ENCODE measurements at regions not wholly inside any gene's neighbourhood (a gene's known extent, or its start where the extent isn't known, plus 50 kb on each side); places are given as distances from the start of the nearest gene placed in this dataset.

- Histone ChIP-seq H2AFZ (replicated peaks) (no peak overlapping the region), H3K36me3 (no peaks in the 10 kb centered on the region), H3K27ac (no peak overlapping the region), H3K9me3 (ENCODE audit: low read depth) (no peaks in the 10 kb centered on the region), H3K9ac (no peak overlapping the region), H3K4me3 (no peak overlapping the region), H3K27me3 (no peaks in the 10 kb centered on the region), H4K20me1 (ENCODE audit: low read depth) (no peaks in the 10 kb centered on the region), H3K4me2 (no peak overlapping the region), H3K4me1 (no peaks in the 10 kb centered on the region), H3K79me2 (ENCODE audit: low read depth) (no peaks in the 10 kb centered on the region), H3F3A (ENCODE audit: low read depth) (no peaks in the 10 kb centered on the region)
- Mint-ChIP-seq H3K36me3 (no peaks in the 10 kb centered on the region), H3K4me3 (no peak overlapping the region), H3K27me3 (ENCODE audit: insufficient read depth, low read depth) (peaks cover 2% of the 10 kb centered on the region), H3K4me1 (no peaks in the 10 kb centered on the region), H3K9me3 (no peaks in the 10 kb centered on the region), H3K27ac (no peak overlapping the region)
- DNase-seq (ENCODE audit: low spot score): no peak
- no peak for TF ChIP-seq EZH2phosphoT487 (IDR thresholded peaks at IDR 0.05)
- TF ChIP-seq, protein P1, sequence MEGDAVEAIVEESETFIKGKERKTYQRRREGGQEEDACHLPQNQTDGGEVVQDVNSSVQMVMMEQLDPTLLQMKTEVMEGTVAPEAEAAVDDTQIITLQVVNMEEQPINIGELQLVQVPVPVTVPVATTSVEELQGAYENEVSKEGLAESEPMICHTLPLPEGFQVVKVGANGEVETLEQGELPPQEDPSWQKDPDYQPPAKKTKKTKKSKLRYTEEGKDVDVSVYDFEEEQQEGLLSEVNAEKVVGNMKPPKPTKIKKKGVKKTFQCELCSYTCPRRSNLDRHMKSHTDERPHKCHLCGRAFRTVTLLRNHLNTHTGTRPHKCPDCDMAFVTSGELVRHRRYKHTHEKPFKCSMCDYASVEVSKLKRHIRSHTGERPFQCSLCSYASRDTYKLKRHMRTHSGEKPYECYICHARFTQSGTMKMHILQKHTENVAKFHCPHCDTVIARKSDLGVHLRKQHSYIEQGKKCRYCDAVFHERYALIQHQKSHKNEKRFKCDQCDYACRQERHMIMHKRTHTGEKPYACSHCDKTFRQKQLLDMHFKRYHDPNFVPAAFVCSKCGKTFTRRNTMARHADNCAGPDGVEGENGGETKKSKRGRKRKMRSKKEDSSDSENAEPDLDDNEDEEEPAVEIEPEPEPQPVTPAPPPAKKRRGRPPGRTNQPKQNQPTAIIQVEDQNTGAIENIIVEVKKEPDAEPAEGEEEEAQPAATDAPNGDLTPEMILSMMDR (IDR thresholded peaks at IDR 0.05): no peak
- no peak for TF ChIP-seq EZH2 (IDR thresholded peaks at IDR 0.05)
Observed at GRCh38 chr2:12498286-12498685, 218.4 kb upstream of the TRIB2 start.

DNA sequence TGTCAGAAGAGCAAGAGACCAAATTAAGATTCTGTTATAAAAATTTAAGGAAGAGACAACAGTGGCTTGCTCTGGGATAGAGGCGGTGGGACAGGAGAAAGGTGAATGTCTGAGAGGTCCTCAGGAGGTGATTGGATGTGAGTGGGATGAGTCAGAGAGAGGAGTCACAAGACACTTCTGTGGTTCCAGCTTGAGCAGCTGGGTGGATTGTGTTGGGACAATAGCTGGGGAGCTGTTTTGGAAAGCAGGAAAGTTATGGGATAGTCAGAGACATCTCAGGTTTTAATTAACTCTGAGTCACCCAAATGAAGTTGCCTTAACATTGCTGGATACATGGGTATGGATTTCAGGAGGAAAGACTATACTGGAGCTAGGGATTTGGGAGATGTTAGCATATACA is 218.0 kb upstream of the TRIB2 start:
- Histone ChIP-seq H3K4me3 (no peak overlapping the region), H3K79me2 (ENCODE audit: low read depth) (no peaks in the 10 kb centered on the region), H3K27ac (no peak overlapping the region), H3K9ac (no peak overlapping the region), H3K4me1 (no peaks in the 10 kb centered on the region), H4K20me1 (ENCODE audit: low read depth) (no peaks in the 10 kb centered on the region), H3K9me3 (ENCODE audit: low read depth) (no peaks in the 10 kb centered on the region), H3K27me3 (no peaks in the 10 kb centered on the region), H2AFZ (replicated peaks) (no peak overlapping the region), H3K36me3 (no peaks in the 10 kb centered on the region), H3F3A (ENCODE audit: low read depth) (no peaks in the 10 kb centered on the region), H3K4me2 (no peak overlapping the region)
- no peak overlapping the region for H3K4me3 Mint-ChIP-seq
- no peaks in the 10 kb centered on the region for H3K4me1 Mint-ChIP-seq
- peaks cover 4% of the 10 kb centered on the region for H3K27me3 Mint-ChIP-seq (ENCODE audit: insufficient read depth, low read depth)
- H3K27ac Mint-ChIP-seq: no peak overlapping the region
- no peak for DNase-seq (ENCODE audit: low spot score)
- H3K36me3 Mint-ChIP-seq: no peaks in the 10 kb centered on the region
- H3K9me3 Mint-ChIP-seq: no peaks in the 10 kb centered on the region
- TF ChIP-seq, protein P1 (IDR thresholded peaks at IDR 0.05): no peak
- TF ChIP-seq EZH2 (IDR thresholded peaks at IDR 0.05): no peak
- no peak for TF ChIP-seq EZH2phosphoT487 (IDR thresholded peaks at IDR 0.05)

DNA sequence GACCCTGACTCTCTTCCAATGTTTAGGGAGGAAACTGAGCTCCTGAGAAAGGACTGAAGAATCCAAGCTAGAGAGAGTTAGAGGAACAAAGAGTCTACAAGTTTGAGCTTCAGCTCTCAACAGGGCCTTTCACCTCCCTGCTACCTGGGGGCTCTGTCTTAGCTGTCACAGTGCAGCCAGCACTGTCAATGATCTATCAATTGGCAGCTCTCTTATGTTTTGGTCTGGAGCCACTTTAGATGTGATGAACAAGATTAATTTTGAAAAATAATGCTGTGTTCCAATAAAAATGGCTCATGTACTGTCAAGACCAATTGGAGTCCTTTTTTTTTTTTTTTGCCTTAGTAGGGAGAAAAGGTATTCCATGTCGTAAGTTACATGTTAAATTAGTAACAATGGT is 215.8 kb upstream of the TRIB2 start:
- no peak overlapping the region for H3K4me2 ChIP-seq
- no peaks in the 10 kb centered on the region for H3K4me1 ChIP-seq
- Mint-ChIP-seq H3K36me3 (no peaks in the 10 kb centered on the region), H3K9me3 (no peaks in the 10 kb centered on the region), H3K27ac (no peak overlapping the region), H3K27me3 (ENCODE audit: insufficient read depth, low read depth) (peaks cover 4% of the 10 kb centered on the region), H3K4me3 (no peak overlapping the region), H3K4me1 (no peaks in the 10 kb centered on the region)
- no peaks in the 10 kb centered on the region for H3K27me3 ChIP-seq
- H3K4me3 ChIP-seq: no peak overlapping the region
- no peak overlapping the region for H2AFZ ChIP-seq (replicated peaks)
- no peak for DNase-seq (ENCODE audit: low spot score)
- no peaks in the 10 kb centered on the region for H3K36me3 ChIP-seq
- no peak overlapping the region for H3K9ac ChIP-seq
- H3K9me3 ChIP-seq (ENCODE audit: low read depth): no peaks in the 10 kb centered on the region
- no peaks in the 10 kb centered on the region for H4K20me1 ChIP-seq (ENCODE audit: low read depth)
- no peaks in the 10 kb centered on the region for H3K79me2 ChIP-seq (ENCODE audit: low read depth)
- no peak for TF ChIP-seq EZH2phosphoT487 (IDR thresholded peaks at IDR 0.05)
- TF ChIP-seq, protein P1 (IDR thresholded peaks at IDR 0.05): no peak
- TF ChIP-seq EZH2 (IDR thresholded peaks at IDR 0.05): no peak
- no peak overlapping the region for H3K27ac ChIP-seq
- no peaks in the 10 kb centered on the region for H3F3A ChIP-seq (ENCODE audit: low read depth)
